NCI-H2107 treated with DMSO at 0.1 percent for 48 hours (cell line): ENCODE measurements at regions not wholly inside any gene's neighbourhood (a gene's known extent, or its start where the extent isn't known, plus 50 kb on each side); places are given as distances from the start of the nearest gene placed in this dataset.

Experiments used
- DNase-seq: peaks from one replicate; lab custom pipeline; 2025; ENCODE audit not compliant: unreplicated experiment; lab: John Stamatoyannopoulos, UW

DNA sequence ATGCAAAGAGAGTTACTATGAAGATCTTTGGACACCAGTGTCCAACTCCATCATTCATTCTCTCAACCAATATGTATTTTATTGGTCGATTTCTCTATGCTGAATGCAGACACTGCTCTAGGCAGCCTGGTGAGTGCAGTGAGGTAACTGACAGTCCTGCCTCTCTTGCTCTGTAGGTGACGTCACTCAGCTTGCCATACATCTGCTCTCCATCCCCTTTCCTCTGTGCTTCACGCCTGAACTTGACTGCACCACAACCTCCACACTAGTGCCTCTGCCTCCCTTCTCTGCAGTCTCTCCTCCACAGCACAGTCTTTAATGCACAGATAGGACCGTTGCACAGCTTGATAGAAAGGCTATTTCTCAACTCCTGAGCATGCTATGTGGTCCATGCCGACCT is 344.9 kb upstream of the NOCT start:
- no peak for DNase-seq

DNA sequence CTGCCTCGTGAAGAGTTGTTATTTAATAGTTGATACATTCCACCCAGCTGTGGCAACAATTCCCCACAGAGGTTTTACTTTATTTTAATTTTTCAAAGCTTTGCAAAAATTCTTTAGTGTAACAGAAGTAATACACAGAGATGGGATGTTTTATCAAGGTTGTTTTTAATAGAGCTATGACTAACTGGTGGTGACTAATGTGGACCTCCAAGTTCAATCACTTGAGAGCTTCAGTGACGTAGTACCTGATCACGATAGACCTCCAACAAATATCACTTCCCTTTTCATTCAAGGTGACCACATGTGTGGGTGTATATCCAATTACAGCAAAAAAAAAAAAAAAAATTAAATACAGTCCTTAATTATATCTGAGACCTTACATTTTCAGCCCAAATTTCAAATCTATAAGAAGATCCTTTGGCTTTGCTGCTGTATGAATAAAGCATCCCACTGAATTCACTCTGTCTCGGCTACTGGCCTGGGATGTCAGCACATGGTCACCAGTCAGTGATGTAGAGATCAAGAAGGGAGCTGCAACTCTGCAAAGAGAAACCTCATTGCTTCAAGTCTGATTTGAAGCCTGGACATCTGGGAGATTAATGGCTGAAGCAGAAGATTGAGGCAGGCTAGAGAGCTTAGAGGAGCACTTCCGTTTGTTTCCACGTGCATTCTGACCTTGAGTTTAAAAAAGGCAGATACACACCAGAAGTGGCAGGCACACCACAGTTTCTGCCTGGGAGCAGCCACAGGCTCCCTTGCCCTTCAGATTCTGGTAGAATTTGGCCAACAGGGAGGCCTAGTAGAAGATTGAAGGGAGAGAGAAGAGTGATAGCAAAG is 345.9 kb upstream of the NOCT start:
- DNase-seq, result no peak

- DNase-seq, result no peak
Observed at GRCh38 chr4:138668309-138668708, 347.3 kb upstream of the NOCT start.

DNA sequence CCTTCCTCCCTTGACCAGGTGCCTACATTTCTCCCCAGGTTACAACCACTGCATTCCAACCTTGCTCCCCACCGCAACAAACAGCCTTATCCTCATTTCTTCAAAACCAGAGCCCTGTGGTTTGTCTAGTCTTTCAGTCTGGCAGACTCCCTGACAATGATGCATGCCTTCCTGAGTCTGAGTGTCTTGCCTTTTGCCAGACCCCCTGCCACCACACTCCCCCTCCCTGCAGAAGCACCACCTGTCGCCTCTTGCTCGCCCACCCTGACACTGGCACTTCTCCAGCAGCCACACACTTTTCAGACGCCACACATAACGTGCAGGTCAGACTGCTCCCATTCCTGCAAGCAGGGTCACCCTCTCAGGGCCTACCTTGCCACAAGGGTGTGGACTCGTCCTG is 349.2 kb upstream of the NOCT start:
- no peak for DNase-seq

GRCh38 chr4:138665851-138666250 is 349.7 kb upstream of the NOCT start:
- DNase-seq, result no peak

DNA sequence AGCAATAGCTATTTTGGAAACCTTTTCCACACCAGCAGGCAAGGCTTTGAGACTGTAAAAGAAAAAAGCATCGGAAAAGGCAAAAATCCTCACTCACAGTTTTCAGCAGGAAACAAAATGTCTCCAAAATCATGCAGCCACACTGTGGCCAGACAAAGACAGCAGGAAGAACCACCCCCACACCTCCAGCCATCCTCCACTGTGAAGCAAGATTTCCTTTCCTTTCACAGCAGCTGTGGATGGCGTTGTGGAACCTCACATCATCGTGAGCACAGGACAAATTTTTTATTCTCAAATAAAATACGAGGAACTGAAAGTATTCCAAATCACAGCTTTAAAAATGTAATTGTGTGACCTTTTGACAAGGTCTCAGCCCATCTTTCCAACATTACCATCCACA is 351.7 kb upstream of the NOCT start:
- DNase-seq, result no peak

GRCh38 chr4:138659812-138660316 is 355.7 kb upstream of the NOCT start:
- DNase-seq, result no peak

DNA sequence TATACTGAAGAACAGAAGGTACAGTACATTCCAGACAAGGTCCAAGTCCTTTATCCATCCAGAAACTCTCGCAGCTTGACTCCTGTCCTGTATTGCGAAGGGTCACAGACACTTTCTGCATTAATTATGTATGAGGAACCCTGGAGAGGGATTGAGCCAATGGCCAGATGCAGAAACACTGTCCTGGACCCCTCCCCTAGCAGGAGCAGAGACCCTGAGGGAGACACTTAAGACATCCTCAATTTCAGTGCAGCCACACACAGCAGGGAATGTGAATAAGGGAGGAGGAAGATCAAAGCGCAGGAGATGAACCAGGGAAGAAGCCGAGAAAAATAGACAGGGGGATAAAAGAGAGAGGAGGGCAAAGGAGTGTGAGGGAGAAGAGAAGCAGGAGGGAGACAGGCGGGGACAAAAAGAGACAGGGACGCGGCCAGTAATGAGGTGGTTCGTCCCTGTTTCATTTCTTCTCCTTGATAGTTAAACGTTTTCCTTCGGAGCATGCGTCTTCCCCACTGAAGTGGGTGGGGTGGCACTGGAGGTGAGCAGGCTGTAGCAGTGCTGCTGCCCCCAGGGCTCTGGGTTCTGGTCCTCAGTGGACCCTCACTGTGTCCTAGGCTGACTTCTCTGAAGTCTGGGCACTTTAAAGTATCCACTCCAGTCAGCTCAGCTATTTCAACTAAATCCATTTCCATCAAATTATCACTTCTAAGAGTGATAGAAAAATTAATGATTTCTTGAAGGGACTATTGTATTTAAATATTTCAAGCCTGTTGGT is 356.4 kb upstream of the NOCT start:
- DNase-seq, result no peak

DNA sequence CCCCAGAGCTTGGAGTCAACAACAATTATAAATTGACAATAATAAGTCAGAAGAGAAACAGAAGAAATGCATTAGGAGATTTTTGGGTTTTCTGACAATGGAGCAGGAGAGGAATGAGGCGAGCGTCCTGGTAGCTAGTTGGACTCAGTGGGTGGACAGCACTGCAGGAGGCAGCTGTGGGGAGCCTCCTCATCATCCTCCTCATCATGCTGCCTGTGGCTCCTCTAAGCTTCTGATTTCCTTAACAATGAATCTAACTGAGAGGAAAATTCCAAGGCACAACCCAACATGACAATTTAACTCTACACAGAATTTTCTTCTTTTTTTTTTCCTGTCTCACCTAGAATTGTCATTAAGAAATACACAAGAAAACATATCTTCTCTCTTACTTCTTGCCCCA is 357.1 kb upstream of the NOCT start:
- no peak for DNase-seq

DNA sequence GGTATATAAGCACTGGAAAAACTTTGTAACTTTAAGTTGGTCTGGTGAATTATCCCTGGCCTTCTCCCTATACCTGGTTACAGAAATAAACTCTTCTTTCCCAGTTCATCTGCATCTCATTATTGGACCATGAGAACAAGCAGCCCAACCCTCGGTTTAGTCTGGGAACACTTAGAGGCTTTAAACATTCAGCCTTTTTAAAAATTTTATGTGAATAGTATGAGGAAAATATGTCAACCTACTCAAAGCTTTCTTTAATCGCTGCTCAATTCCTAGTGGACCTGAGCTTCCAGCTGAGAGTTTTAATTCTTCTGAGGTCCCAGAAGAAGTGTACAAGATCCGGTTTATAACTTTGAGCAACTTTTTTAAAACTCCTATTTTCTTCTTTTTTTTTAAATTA is 358.6 kb upstream of the NOCT start:
- no peak for DNase-seq

DNA sequence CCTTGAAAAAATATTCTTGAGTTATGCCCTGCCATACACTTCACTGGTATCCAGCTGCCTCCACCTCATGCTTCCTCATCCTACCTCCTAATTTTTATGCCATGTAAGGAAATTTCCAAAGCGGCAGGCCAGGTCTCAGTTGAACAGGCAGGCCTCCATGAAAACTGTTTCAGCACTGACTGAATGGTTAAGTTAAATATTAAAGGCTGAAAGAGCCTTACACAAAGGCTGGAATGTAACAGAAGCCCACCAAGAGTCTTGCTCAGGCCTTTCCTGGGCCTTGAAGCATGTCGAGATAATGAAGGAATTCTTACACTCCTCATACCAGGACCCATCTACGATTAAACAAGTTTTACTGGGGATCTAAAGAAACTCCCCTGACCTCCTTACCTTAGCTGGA is 359.6 kb upstream of the NOCT start:
- DNase-seq, result no peak

GRCh38 chr4:138655286-138655685 is 360.3 kb upstream of the NOCT start:
- no peak for DNase-seq

- no peak for DNase-seq
Observed at GRCh38 chr4:138650929-138651448, 364.6 kb upstream of the NOCT start.

- no peak for DNase-seq
Observed at GRCh38 chr4:138650495-138650894, 365.1 kb upstream of the NOCT start.

DNA sequence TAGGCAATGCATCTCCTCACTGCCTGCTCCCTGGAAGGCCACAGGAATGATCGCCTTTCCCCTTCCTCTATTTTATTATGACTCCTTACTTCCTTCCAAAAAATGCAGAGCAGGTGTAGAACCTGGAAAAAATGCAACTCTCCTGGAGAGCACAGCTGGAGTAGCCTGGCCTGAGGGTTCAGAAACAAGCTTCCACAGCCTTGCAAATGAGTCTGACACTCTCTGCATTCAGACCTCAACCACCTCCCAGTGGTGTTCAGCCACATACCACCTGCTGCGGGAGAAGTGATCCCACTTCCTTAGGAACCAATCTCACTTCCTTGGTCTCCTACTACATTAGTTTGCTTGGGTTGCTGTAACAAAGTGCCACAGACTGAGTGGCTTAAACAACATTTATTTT is 368.1 kb upstream of the NOCT start:
- no peak for DNase-seq

DNA sequence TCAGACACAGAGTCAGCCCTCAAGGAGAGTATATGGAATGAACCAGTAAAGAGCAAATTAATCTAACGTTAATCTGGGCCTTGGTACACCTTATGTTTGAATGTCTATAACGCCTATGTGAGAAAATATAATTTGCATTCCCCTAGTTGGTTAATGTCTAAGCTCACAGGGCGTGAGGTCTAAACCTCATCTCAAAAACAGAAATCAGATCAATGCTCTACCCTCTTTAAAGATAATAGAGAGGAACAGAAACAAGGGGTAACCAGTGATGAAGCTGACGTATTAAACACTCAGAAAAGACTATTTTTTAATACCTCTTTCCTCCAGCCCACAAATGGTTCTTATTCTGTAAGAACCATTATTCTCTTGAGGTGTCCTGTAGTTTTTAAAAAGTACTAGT is 369.2 kb upstream of the NOCT start:
- no peak for DNase-seq

- no peak for DNase-seq
Observed at GRCh38 chr4:138645289-138645688, 370.3 kb upstream of the NOCT start.

- no peak for DNase-seq
Observed at GRCh38 chr4:138644322-138644721, 371.3 kb upstream of the NOCT start.

GRCh38 chr4:138643827-138644226 is 371.8 kb upstream of the NOCT start:
- no peak for DNase-seq

DNA sequence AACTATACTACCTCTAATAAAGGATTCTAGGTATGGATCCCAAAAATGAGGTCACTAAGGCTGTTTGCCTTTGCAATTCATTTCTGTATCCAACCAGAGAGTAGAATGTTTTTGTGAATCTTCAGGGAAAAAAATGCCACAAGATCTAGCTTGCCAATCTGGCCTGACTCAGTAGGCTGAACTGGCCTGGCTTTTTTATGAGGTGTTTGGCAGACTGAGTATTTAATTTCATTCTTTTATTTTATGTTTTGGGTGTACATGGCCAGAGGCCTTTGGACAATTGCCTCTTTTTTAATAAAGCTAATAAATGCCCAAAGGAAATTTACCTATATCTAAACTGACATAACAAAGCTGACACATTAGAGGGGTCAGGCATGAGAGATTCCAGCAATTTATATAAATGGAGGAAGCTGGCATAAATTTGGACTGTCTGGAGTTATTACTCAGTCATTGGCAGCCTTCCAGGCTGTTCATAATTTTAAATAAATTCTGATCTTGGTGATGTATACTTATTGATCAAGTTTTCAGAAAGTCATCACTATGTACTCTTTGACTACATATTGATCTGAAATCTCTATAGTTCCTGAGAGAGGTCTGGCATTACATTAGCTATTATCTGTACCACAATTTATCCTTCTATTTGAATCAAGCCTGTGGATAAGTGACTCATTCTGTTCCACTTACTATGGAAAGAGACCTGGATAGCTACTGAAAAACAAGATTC is 376.4 kb upstream of the NOCT start:
- no peak for DNase-seq

- no peak for DNase-seq
Observed at GRCh38 chr4:138636781-138637180, 378.8 kb upstream of the NOCT start.
